Activated naive CD4-positive, alpha-beta T cell treated with anti-CD3 and anti-CD28 coated beads, Interleukin-2, amount 50 U/mL, for 24 hours (primary cell): ENCODE measurements at regions not wholly inside any gene's neighbourhood (a gene's known extent, or its start where the extent isn't known, plus 50 kb on each side); places are given as distances from the start of the nearest gene placed in this dataset.

Experiments
- H3K27ac Mint-ChIP-seq: one replicate; pipeline ENCODE4 v1.8.0; 2021; ENCODE audit warnings: mild to moderate bottlenecking, mixed read lengths
- H3K27me3 Mint-ChIP-seq: one replicate; pipeline ENCODE4 v1.8.0; 2021; ENCODE audit warnings: mixed read lengths
- H3K36me3 Mint-ChIP-seq: one replicate; pipeline ENCODE4 v1.8.0; 2021; ENCODE audit warnings: mixed read lengths
- H3K4me1 Mint-ChIP-seq: one replicate; pipeline ENCODE4 v1.8.0; 2021; ENCODE audit warnings: mixed read lengths
- H3K4me3 Mint-ChIP-seq: one replicate; pipeline ENCODE4 v1.8.0; 2021; ENCODE audit warnings: mild to moderate bottlenecking, mixed read lengths
- H3K9me3 Mint-ChIP-seq: one replicate; pipeline ENCODE4 v1.8.0; 2021; ENCODE audit warnings: mixed read lengths

DNA sequence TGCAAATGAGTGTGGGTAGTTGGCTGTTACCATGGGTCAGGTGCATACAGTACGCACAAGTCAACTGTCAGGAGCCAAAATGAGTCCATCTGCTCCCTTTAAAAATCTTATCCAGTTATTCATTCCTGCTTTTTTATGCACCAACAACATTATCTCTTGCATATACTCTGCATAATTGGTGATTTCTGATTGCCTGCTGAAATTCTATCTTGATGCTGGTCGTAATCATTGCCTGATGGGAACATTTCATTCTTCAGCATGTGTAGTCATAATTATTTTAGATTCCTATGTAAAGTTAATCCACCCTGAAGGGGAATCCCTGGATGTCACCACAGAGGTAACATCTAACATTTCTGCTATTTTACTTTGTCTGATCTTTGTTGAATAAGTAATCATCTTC is 102.2 kb upstream of the RND3 start:
- H3K9me3 Mint-ChIP-seq, result no peaks in the 10 kb centered on the region
- no peaks in the 10 kb centered on the region for H3K4me1 Mint-ChIP-seq
- H3K27me3 Mint-ChIP-seq, result peaks cover 2% of the 10 kb centered on the region
- H3K4me3 Mint-ChIP-seq, result no peak overlapping the region
- no peak overlapping the region for H3K27ac Mint-ChIP-seq
- H3K36me3 Mint-ChIP-seq, result no peaks in the 10 kb centered on the region

GRCh38 chr2:150588506-150588870 is 101.0 kb upstream of the RND3 start:
- H3K27me3 Mint-ChIP-seq, result peaks cover 2% of the 10 kb centered on the region
- no peaks in the 10 kb centered on the region for H3K36me3 Mint-ChIP-seq
- no peak overlapping the region for H3K4me3 Mint-ChIP-seq
- H3K27ac Mint-ChIP-seq, result no peak overlapping the region
- no peaks in the 10 kb centered on the region for H3K9me3 Mint-ChIP-seq
- no peaks in the 10 kb centered on the region for H3K4me1 Mint-ChIP-seq

DNA sequence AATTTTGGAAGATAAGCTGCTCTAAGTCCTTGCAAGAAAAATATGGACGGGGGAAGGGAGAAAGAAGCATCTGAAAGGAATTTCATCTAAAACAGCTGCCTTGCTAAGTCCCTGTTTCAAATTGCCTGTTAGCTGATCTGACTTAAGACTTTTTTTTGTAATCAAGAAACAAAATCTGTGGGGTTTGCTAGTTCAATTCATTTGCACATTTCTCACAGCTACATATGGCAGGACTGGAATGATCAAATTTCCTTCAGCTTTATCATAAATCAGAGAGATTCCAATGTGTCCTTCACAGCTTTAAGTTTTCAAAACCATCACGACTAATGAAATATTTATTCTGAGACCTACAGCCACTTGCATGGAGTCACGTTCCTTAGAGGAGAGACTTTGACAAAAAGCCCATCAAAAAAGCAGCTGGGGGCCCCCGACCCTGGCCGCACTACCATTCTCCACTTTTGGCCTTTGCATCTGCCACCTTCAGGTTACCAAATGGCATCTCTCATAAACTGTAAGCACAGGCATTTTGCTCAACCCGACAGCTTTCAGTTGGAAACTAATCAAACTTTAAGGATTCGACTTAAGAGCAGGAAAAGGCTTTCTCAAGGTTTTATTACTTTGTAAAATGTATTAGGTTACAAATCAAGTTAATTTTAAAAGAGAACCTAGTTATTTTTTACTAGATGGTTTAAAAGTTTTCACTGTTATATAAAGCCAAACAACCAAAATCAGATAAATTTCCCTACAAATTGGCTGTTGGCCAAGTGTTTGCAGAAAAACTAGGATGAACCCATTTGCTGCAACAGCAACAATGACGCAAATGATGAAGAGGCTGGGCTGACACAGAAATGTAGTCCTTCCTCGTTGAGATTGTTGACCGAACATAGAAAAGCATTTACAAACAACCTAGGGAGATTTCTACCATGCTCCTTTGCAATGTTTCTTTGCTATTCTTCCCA is 100.4 kb upstream of the RND3 start:
- H3K27me3 Mint-ChIP-seq, result peaks cover 2% of the 10 kb centered on the region

DNA sequence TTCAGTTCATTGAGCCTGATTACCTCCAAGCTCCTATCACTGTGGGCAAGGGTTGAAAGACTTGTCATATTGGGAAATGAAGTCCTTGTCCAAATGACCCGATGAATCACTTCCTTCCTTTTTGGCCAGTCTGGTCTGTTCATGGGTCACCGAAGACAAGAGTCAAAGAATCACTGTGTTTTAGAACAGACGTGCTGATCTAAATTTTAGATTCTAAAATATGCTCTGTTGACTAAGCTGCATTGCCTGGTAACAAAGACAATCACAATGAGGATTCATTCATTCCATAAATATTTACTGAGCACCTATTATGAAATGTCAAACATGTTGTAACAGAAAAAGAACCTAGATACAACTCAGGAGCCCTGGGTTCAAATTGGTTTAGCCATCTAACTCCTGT is 99.4 kb upstream of the RND3 start:
- Mint-ChIP-seq H3K9me3 (no peaks in the 10 kb centered on the region), H3K36me3 (no peaks in the 10 kb centered on the region), H3K27ac (no peak overlapping the region), H3K4me3 (no peak overlapping the region), H3K4me1 (no peaks in the 10 kb centered on the region), H3K27me3 (peaks cover 2% of the 10 kb centered on the region)

More for the DNA sequence above, 100.4 kb upstream of the RND3 start:
- Mint-ChIP-seq H3K9me3 (no peaks in the 10 kb centered on the region), H3K4me3 (no peak overlapping the region), H3K27ac (no peak overlapping the region), H3K4me1 (no peaks in the 10 kb centered on the region), H3K36me3 (no peaks in the 10 kb centered on the region)

DNA sequence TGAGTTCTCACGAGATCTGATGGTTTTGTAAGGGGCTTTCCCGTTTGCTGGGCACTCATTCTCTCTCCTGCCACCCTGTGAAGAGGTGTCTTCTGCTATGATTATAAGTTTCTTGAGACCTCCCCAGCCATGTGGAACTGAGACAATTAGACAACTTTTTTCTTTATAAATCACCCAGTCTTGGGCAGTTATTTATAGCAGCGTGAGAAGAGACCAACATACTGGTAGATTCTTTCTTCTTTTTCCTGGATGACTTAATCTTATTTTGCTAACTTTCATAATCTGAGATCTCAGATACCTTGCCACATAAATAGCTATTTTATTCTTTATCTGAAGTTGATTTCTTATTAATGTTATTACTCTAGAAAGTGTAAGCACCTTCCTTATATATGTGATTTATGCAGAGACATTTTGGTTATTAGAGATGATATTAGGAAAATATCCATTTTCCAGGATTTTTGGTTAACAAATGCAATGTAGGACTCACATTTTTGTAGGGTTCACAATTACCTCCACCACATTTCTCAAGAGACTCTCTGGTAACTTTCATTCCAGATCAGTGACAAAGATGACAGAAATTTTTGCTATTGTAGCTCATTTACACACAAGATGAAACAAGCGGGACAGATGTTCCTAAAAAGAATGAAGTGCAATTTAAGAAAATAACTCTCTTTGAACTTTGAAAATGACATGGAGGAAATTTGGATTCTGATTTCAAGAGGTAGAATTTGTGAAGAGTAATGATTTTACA is 97.9 kb upstream of the RND3 start:
- Mint-ChIP-seq H3K36me3 (no peaks in the 10 kb centered on the region), H3K9me3 (no peaks in the 10 kb centered on the region), H3K27me3 (peaks cover 2% of the 10 kb centered on the region), H3K4me3 (no peak overlapping the region), H3K4me1 (no peaks in the 10 kb centered on the region), H3K27ac (no peak overlapping the region)

DNA sequence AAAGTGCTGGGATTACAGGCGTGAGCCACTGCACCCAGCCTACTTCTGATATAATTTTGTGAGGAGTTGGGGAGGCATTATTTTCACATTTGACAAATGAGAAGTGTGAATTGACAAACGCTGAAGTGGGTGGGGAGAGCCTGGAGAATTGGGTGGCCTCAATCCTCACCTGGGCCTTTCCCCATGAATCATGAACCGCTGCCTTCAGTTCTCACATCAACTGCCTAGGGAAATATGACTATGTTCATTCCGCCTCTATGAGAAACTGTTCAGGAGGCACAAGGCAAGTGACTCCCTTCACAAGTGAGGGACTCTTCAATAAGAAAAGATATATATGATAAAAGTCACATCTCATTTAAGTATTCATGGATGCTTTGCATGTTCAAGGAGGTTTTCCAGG is 96.6 kb upstream of the RND3 start:
- H3K4me3 Mint-ChIP-seq, result no peak overlapping the region
- no peaks in the 10 kb centered on the region for H3K36me3 Mint-ChIP-seq
- H3K4me1 Mint-ChIP-seq, result no peaks in the 10 kb centered on the region
- no peak overlapping the region for H3K27ac Mint-ChIP-seq
- H3K9me3 Mint-ChIP-seq, result no peaks in the 10 kb centered on the region
- peaks cover 2% of the 10 kb centered on the region for H3K27me3 Mint-ChIP-seq

- no peaks in the 10 kb centered on the region for H3K36me3 Mint-ChIP-seq
- H3K27ac Mint-ChIP-seq, result no peak overlapping the region
- no peaks in the 10 kb centered on the region for H3K9me3 Mint-ChIP-seq
Observed at GRCh38 chr2:150581717-150582472, 94.4 kb upstream of the RND3 start.

DNA sequence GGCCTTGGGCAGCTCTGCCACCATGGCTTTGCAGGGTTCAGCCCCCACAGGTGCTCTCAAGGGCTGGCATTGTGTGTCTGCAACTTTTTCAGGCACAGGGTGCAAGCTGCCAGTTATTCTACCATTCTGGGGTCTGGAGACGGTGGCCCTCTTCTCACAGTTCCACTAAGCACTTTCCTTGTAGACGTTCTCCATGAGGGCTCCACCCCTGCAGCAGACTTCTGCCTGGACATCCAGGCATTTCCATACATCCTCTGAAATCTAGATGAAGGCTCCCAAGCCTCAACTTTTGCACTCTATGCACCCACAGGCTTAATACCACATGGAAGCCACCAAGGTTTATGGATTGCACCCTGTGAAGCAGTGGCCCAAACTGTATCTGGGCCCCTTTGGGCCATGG is 91.0 kb upstream of the RND3 start:
- H3K27me3 Mint-ChIP-seq, result no peaks in the 10 kb centered on the region
- no peak overlapping the region for H3K27ac Mint-ChIP-seq
- no peaks in the 10 kb centered on the region for H3K9me3 Mint-ChIP-seq
- no peaks in the 10 kb centered on the region for H3K4me1 Mint-ChIP-seq
- no peak overlapping the region for H3K4me3 Mint-ChIP-seq
- no peaks in the 10 kb centered on the region for H3K36me3 Mint-ChIP-seq

More at GRCh38 chr2:150581717-150582472, 94.4 kb upstream of the RND3 start:
- H3K27me3 Mint-ChIP-seq, result peaks cover 2% of the 10 kb centered on the region
- no peaks in the 10 kb centered on the region for H3K4me1 Mint-ChIP-seq
- no peak overlapping the region for H3K4me3 Mint-ChIP-seq

DNA sequence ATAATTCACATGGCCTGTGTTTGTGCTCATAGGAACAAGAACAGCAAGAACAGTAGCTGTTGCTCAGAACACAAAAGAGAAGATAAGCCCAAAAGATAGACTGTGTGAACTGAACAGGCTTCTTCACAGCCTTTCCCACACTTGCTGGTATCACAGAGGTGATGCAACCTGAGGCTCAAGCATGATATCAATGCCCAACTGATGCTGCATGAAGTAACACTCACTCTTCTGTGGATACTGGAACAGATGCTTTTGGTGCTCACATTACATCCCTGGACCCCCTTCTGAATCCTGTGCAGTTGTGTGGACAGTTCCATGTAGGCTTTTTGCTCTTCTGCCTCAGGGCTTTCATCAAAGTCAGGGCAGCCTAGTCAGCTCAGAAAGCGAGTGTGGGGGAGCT is 88.4 kb upstream of the RND3 start:
- Mint-ChIP-seq H3K27ac (no peak overlapping the region), H3K4me3 (no peak overlapping the region), H3K36me3 (no peaks in the 10 kb centered on the region), H3K4me1 (no peaks in the 10 kb centered on the region), H3K27me3 (no peaks in the 10 kb centered on the region), H3K9me3 (no peaks in the 10 kb centered on the region)

DNA sequence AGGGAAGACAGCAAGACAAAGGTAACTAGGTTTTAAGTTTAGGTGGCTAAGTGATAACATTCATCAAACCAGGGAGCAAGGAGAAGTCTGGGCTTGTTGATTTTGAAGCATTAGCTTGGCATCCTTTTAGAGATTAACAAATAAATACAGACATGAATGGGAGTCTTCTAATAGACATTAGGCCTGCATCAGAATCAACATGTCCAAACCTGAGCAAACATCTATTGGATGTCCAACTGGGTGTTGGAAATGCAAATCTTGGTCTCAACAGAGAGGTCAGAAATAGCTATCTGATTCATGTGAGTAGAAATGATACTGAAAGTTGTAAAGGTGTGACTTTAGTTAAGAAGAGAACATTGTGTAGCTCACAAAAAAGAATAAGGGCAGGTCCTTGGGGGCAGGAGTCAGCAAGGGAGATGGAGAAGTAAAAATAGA is 85.5 kb upstream of the RND3 start:
- Mint-ChIP-seq H3K9me3 (no peaks in the 10 kb centered on the region), H3K27ac (no peak overlapping the region), H3K4me3 (no peak overlapping the region), H3K27me3 (no peaks in the 10 kb centered on the region), H3K36me3 (no peaks in the 10 kb centered on the region), H3K4me1 (no peaks in the 10 kb centered on the region)

GRCh38 chr2:150572194-150572766 is 84.8 kb upstream of the RND3 start:
- Mint-ChIP-seq H3K27me3 (no peaks in the 10 kb centered on the region), H3K4me1 (no peaks in the 10 kb centered on the region)

DNA sequence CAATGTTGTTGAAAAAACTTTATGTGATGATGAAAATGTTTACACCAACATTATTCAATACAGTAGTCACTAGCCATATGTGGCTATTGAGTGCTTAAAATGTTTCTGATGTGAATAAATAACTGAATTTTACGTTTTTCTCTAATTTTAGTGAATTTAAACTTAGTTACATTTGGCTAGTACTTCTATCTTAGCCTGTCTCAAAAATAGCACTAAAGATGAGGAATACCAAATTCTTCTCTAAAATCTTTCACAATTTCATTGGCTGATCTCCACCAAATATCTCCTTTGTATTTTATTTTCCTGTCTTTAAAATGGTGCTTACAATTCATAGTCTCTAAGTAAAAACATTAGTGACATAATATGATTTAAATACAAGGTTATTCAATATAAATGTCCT is 83.7 kb upstream of the RND3 start:
- H3K27me3 Mint-ChIP-seq, result no peaks in the 10 kb centered on the region
- no peaks in the 10 kb centered on the region for H3K36me3 Mint-ChIP-seq
- no peaks in the 10 kb centered on the region for H3K4me1 Mint-ChIP-seq
- H3K9me3 Mint-ChIP-seq, result no peaks in the 10 kb centered on the region
- H3K4me3 Mint-ChIP-seq, result no peak overlapping the region
- H3K27ac Mint-ChIP-seq, result no peak overlapping the region

More at GRCh38 chr2:150572194-150572766, 84.8 kb upstream of the RND3 start:
- no peak overlapping the region for H3K4me3 Mint-ChIP-seq
- no peak overlapping the region for H3K27ac Mint-ChIP-seq
- no peaks in the 10 kb centered on the region for H3K9me3 Mint-ChIP-seq
- no peaks in the 10 kb centered on the region for H3K36me3 Mint-ChIP-seq

DNA sequence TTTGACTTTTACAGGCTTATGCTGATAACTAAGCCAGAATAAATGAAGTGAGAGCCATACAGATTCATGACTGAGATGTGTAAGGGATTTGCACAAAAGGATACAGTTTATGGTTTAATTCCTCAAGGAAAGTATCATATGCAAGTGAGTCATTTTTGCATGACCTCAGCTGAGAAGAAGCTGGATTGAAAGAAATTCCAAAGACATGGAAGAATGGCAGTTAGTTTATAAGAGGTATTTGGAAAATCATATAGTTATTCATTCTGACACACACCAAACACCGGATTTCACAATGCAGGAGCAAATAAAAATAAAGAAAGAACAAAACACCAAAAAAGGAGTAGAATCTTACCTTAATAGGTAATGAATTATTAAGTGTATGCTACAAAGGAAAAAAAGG is 83.2 kb upstream of the RND3 start:
- Mint-ChIP-seq H3K4me3 (no peak overlapping the region), H3K9me3 (no peaks in the 10 kb centered on the region), H3K4me1 (no peaks in the 10 kb centered on the region), H3K36me3 (no peaks in the 10 kb centered on the region), H3K27ac (no peak overlapping the region), H3K27me3 (no peaks in the 10 kb centered on the region)

GRCh38 chr2:150569761-150570160 is 82.3 kb upstream of the RND3 start:
- H3K4me3 Mint-ChIP-seq, result no peak overlapping the region
- no peaks in the 10 kb centered on the region for H3K9me3 Mint-ChIP-seq
- no peaks in the 10 kb centered on the region for H3K4me1 Mint-ChIP-seq
- no peaks in the 10 kb centered on the region for H3K27me3 Mint-ChIP-seq
- H3K36me3 Mint-ChIP-seq, result no peaks in the 10 kb centered on the region
- H3K27ac Mint-ChIP-seq, result no peak overlapping the region

DNA sequence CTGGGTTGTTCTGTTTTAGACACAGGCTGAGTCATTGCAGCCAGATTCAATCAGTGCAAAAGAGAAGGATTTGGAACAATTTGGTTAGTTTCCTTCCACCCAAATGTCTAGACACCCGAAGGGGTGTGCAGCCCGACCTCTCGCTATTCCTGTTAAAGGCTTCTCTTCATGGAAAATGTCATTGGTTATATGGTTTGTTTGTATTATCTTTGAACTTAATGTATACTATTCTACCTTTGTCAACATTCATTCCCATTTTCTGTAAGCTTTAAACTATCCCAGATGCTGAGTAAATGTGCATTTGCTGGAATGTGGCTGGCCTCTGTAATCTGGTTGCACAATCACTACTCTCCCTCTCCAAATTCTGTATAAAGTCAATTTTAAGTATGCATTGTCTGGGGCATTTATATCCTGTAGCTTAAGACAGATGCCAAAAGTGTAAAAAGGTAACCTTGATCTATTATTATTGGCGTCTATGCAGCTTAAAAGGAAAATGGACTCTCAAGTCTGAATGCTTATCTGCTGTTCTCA is 80.4 kb upstream of the RND3 start:
- Mint-ChIP-seq H3K36me3 (no peaks in the 10 kb centered on the region), H3K27ac (no peak overlapping the region), H3K9me3 (no peaks in the 10 kb centered on the region), H3K4me1 (no peaks in the 10 kb centered on the region), H3K27me3 (no peaks in the 10 kb centered on the region), H3K4me3 (no peak overlapping the region)
